ENCODE measurements at regions not wholly inside any gene's neighbourhood (a gene's known extent, or its start where the extent isn't known, plus 50 kb on each side); places are given as distances from the start of the nearest gene placed in this dataset.
A peak's percentile ranks its signal among the peaks of the same experiment; 100 is the strongest.

DNA sequence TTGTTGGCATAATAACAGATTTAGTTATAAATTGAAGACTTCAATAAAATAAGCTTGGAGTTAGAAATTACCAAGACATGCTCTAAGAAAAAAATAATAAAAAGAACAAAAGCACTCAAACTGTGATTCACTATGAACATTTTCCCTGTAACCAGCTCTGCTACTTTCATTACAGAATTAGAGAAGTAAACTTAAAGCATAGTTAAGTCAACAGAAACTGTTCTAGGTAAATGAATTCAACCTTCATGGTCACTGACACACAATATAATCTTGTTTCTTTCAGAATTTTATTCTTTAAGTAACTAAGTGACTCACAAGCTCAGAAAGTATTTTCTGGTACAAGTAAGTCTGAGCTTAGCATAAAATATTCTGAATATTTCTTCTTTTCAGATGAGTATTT is 136.3 kb downstream of the KLF5 start (continued):
- TF ChIP-seq, protein P1, sequence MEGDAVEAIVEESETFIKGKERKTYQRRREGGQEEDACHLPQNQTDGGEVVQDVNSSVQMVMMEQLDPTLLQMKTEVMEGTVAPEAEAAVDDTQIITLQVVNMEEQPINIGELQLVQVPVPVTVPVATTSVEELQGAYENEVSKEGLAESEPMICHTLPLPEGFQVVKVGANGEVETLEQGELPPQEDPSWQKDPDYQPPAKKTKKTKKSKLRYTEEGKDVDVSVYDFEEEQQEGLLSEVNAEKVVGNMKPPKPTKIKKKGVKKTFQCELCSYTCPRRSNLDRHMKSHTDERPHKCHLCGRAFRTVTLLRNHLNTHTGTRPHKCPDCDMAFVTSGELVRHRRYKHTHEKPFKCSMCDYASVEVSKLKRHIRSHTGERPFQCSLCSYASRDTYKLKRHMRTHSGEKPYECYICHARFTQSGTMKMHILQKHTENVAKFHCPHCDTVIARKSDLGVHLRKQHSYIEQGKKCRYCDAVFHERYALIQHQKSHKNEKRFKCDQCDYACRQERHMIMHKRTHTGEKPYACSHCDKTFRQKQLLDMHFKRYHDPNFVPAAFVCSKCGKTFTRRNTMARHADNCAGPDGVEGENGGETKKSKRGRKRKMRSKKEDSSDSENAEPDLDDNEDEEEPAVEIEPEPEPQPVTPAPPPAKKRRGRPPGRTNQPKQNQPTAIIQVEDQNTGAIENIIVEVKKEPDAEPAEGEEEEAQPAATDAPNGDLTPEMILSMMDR (IDR thresholded peaks at IDR 0.05 in 2 of 3, conservative IDR thresholded peaks at IDR 0.05 in 1 of 3; ENCODE audit: borderline replicate concordance in 1 of 3, insufficient read depth in 1 of 3, low read depth in 2 of 3, low read length in 2 of 3), result no peak
- TF ChIP-seq, protein P2, sequence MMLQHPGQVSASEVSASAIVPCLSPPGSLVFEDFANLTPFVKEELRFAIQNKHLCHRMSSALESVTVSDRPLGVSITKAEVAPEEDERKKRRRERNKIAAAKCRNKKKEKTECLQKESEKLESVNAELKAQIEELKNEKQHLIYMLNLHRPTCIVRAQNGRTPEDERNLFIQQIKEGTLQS (IDR thresholded peaks at IDR 0.05), result no peak
- no peak for TF ChIP-seq ZNF274 (IDR thresholded peaks at IDR 0.05; ENCODE audit: low read depth, low read length)

DNA sequence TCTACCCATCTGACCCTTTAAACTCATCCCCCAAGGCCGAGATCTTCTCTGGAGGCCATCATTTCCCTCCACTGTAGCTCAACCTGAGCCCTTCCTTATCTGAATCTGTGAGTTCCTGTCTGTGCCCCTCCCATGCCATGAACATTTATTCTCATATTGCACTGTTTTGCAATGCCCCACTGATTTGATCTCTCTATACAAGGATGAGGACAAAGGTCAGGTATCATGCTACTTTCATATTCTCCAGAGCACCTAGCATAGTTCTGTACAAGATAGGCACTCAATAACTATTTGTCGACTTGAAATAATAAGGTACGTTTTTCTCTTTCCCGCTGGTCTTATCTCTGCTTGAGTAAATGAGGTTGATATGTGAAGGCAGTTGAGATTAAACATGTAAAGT is 135.5 kb downstream of the KLF5 start:
- TF ChIP-seq SRF (IDR thresholded peaks at IDR 0.05; ENCODE audit: low read depth), result no peak
- TF ChIP-seq, protein P3, sequence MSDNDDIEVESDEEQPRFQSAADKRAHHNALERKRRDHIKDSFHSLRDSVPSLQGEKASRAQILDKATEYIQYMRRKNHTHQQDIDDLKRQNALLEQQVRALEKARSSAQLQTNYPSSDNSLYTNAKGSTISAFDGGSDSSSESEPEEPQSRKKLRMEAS (IDR thresholded peaks at IDR 0.05), result no peak
- no peak for TF ChIP-seq JUND (IDR thresholded peaks at IDR 0.05)
- no peak for TF ChIP-seq TCF7L2 (IDR thresholded peaks at IDR 0.05; ENCODE audit: borderline replicate concordance, extremely low read depth, insufficient read depth, insufficient read length)
- no peak for TF ChIP-seq YY1 (IDR thresholded peaks at IDR 0.05; ENCODE audit: extremely low read depth, insufficient replicate concordance, low read depth, low read length)
- TF ChIP-seq, protein P4, sequence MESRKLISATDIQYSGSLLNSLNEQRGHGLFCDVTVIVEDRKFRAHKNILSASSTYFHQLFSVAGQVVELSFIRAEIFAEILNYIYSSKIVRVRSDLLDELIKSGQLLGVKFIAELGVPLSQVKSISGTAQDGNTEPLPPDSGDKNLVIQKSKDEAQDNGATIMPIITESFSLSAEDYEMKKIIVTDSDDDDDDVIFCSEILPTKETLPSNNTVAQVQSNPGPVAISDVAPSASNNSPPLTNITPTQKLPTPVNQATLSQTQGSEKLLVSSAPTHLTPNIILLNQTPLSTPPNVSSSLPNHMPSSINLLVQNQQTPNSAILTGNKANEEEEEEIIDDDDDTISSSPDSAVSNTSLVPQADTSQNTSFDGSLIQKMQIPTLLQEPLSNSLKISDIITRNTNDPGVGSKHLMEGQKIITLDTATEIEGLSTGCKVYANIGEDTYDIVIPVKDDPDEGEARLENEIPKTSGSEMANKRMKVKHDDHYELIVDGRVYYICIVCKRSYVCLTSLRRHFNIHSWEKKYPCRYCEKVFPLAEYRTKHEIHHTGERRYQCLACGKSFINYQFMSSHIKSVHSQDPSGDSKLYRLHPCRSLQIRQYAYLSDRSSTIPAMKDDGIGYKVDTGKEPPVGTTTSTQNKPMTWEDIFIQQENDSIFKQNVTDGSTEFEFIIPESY (IDR thresholded peaks at IDR 0.05; ENCODE audit: extremely low read depth, insufficient replicate concordance, low read length), result no peak
- Histone ChIP-seq H3K27me3 (ENCODE audit: insufficient read depth, low read length) (no peaks in the 10 kb centered on the region), H3K27ac (ENCODE audit: low read depth, low read length) (no peak overlapping the region), H3K4me1 (ENCODE audit: control insufficient read depth in 1 of 2, insufficient read depth in 2 of 2, low read length in 2 of 2) (peaks cover 0 to 6% of the 10 kb centered on the region in 2 experiments; a peak in 1 of 4 replicates), H4K20me1 (ENCODE audit: insufficient read depth) (no peaks in the 10 kb centered on the region), H2AFZ (ENCODE audit: low read depth, low read length, poor library complexity, severe bottlenecking) (peak overlapping the region; percentile 48), H3K9me2 (ENCODE audit: insufficient read depth) (no peaks in the 10 kb centered on the region), H3K36me3 (ENCODE audit: control insufficient read depth in 1 of 2, insufficient read depth in 2 of 2, low read length in 2 of 2) (no peaks in the 10 kb centered on the region), H3K9me3 (ENCODE audit: control insufficient read depth in 1 of 2, insufficient read depth in 1 of 2, low read depth in 1 of 2, low read length in 2 of 2) (no peaks in the 10 kb centered on the region), H3K9ac (ENCODE audit: low read length) (no peak overlapping the region), H3K4me2 (ENCODE audit: low read length) (no peak overlapping the region), H3K4me3 (replicated peaks in 1 of 2; ENCODE audit: low read depth in 1 of 2, low read length in 2 of 2) (no peak overlapping the region), H3K79me2 (ENCODE audit: insufficient read depth, low read length) (no peaks in the 10 kb centered on the region)
- ChIA-PET POLR2A (no interaction called here), RAD21 (ENCODE audit: low non-redundant PET in 1 of 2, low total read pairs in 2 of 2, uncharacterized antibody in 2 of 2, unreplicated experiment in 2 of 2) (no interaction called here), CTCF (no interaction called here)
- BruUV-seq (replicated peaks), result no TSS peak
- DNase-seq (ENCODE audit: low read depth, low spot score), result no peak
- intact Hi-C loops (cut with micrococcal nuclease), result no loop called here
- ATAC-seq, result no peak; the same call in 1 of the 2 replicates

Measured in HCT116 (cell line).